ENCODE measurements at regions not wholly inside any gene's neighbourhood (a gene's known extent, or its start where the extent isn't known, plus 50 kb on each side); places are given as distances from the start of the nearest gene placed in this dataset.

DNA sequence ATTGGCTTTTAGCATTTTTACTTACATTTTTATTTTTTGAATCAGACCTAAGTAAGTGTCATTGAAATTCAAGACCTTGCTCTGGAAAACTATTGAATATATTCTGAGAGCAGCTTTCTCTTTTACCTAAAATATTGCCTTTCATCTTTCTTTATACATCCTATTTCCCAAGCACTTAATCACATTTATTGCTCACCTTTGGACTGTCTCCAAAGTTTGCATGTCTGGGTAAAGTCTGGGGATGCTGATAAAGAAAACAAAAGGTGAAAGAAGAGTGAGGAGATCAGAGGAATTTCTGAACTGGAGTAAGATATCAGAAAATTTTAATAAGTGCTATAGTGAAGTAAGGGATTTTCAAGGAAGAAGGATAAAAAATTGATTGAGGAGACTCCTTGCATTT is 308.5 kb upstream of the AADAT start:
- no peak for DNase-seq
- intact Hi-C loops (cut with DNase I): no loop called here
- H3K27me3 ChIP-seq: no peaks in the 10 kb centered on the region
- H3K4me1 ChIP-seq: no peaks in the 10 kb centered on the region
- no peak for ATAC-seq
- H3K27ac ChIP-seq: no peak overlapping the region
- no peak for TF ChIP-seq POLR2A (IDR thresholded peaks at IDR 0.05)
- TF ChIP-seq, protein P1, sequence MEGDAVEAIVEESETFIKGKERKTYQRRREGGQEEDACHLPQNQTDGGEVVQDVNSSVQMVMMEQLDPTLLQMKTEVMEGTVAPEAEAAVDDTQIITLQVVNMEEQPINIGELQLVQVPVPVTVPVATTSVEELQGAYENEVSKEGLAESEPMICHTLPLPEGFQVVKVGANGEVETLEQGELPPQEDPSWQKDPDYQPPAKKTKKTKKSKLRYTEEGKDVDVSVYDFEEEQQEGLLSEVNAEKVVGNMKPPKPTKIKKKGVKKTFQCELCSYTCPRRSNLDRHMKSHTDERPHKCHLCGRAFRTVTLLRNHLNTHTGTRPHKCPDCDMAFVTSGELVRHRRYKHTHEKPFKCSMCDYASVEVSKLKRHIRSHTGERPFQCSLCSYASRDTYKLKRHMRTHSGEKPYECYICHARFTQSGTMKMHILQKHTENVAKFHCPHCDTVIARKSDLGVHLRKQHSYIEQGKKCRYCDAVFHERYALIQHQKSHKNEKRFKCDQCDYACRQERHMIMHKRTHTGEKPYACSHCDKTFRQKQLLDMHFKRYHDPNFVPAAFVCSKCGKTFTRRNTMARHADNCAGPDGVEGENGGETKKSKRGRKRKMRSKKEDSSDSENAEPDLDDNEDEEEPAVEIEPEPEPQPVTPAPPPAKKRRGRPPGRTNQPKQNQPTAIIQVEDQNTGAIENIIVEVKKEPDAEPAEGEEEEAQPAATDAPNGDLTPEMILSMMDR (IDR thresholded peaks at IDR 0.05): no peak
- H3K4me3 ChIP-seq: no peak overlapping the region
- no peaks in the 10 kb centered on the region for H3K36me3 ChIP-seq (replicated peaks in 1 of 2; ENCODE audit: insufficient read depth in 1 of 2, low read depth in 2 of 2)
- H3K9me3 ChIP-seq: no peaks in the 10 kb centered on the region

DNA sequence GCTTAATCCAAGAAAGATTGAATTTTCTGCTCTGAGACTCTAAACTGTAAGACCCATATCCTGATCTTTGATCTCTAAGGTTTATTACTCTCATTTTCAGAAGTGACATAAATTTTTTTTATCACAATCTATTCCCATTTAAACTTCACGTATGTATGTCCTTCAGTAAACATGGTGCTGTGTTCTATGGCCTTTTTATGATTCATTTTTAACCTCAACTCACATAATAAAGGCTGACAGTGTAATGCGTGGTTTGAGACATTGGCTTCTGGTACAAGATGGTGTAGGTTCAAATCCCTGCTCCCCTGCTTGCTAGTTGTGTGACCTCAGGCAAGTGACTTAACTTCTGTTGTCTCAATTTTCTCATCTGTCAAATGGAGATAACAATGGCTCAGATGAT is 306.0 kb upstream of the AADAT start:
- ATAC-seq: no peak
- Histone ChIP-seq H3K27ac (no peak overlapping the region), H3K4me1 (no peaks in the 10 kb centered on the region), H3K36me3 (replicated peaks in 1 of 2; ENCODE audit: insufficient read depth in 1 of 2, low read depth in 2 of 2) (no peaks in the 10 kb centered on the region), H3K4me3 (no peak overlapping the region), H3K27me3 (no peaks in the 10 kb centered on the region), H3K9me3 (no peaks in the 10 kb centered on the region)
- intact Hi-C loops (cut with DNase I): no loop called here
- WGBS, 2 donors: 76 to 82% methylated on average over 2 of the region's 2 CpGs
- DNase-seq: no peak
- TF ChIP-seq POLR2A (IDR thresholded peaks at IDR 0.05): no peak
- TF ChIP-seq, protein P1 (IDR thresholded peaks at IDR 0.05): no peak

DNA sequence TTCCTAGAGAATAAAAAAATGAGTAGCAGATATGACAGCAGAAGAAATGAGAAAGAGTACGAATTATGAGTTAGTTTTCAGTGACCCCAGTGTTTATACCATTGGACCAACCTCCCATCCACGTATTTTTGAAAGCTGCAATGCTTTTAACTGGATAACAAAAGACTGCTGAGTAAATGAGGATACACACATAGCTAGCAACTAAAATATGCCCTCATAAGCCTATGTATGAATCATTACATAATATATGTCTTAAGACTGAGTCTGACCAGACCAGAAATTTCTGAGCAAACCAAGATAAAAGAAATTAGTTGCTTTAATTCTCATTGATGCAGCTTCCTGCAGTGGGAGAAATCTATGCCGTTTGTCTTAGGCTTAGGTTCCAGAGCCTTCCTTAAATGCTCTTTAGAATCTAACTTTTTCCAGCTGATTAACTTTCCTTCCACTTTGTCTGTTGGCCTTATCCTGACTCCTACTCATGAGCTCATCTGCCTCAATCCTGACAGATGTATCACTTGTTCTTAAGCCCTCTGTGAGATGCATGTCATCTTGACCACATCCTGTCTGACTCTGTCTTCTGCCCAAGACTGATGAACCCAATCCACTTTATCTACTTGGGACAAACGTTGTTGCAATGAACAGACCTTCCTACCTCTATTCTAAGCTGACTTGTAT is 301.4 kb upstream of the AADAT start:
- ATAC-seq: no peak
- intact Hi-C loops (cut with DNase I): no loop called here
- 33 to 44% methylated on average over 4 of the region's 4 CpGs for WGBS, 2 donors
- Histone ChIP-seq H3K9me3 (no peaks in the 10 kb centered on the region), H3K4me3 (no peak overlapping the region), H3K36me3 (replicated peaks in 1 of 2; ENCODE audit: insufficient read depth in 1 of 2, low read depth in 2 of 2) (no peaks in the 10 kb centered on the region), H3K4me1 (no peaks in the 10 kb centered on the region), H3K27me3 (no peaks in the 10 kb centered on the region), H3K27ac (no peak overlapping the region)
- DNase-seq: no peak
- TF ChIP-seq, protein P1 (IDR thresholded peaks at IDR 0.05): no peak
- TF ChIP-seq POLR2A (IDR thresholded peaks at IDR 0.05): no peak

DNA sequence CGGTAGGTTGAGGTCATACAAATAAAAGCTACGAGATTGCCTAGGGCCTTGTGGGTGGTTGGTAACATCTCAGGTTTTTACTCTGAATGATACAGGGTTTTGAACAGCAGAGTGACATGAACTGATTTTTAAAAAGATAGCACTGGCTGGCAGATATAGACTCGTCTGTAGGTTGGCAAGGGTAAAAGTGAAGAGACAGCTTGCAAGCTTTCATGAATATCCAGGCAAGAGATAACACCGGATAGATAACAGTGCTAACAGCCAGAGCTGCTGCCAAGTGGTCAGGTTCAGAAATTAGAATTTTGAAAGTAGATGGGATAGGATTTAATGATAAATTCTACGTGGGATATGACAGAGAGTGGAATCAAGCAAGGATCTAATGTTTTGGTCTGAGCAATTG is 299.7 kb upstream of the AADAT start:
- H3K4me1 ChIP-seq: no peaks in the 10 kb centered on the region
- ATAC-seq (no peak), DNase-seq (no peak)
- H3K27me3 ChIP-seq: no peaks in the 10 kb centered on the region
- H3K27ac ChIP-seq: no peak overlapping the region
- H3K36me3 ChIP-seq (replicated peaks in 1 of 2; ENCODE audit: insufficient read depth in 1 of 2, low read depth in 2 of 2): no peaks in the 10 kb centered on the region
- 32 to 37% methylated on average over 5 of the region's 5 CpGs for WGBS, 2 donors
- no peaks in the 10 kb centered on the region for H3K9me3 ChIP-seq
- H3K4me3 ChIP-seq: no peak overlapping the region
- intact Hi-C loops (cut with DNase I): no loop called here
- TF ChIP-seq, protein P1 (IDR thresholded peaks at IDR 0.05): no peak
- TF ChIP-seq POLR2A (IDR thresholded peaks at IDR 0.05): no peak

DNA sequence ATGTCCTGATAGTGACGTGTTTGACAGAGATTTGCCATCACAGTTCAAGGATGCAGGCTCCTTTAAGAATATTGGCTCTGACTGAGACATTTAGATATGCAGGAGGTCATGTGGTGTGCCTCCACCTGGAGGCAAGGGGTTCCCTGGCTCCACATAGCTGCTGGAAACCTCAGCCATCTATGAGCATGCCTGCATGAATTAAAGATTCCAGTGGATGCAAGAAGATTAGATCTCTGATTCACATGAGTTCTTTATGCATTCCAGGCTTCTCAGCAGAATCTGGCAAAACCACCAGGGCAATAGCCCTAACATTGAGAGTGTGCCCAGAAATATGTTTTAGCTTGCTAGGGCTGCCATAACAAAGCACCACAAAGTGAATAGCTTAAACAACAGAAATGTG is 298.5 kb upstream of the AADAT start:
- Histone ChIP-seq H3K4me3 (no peak overlapping the region), H3K36me3 (replicated peaks in 1 of 2; ENCODE audit: insufficient read depth in 1 of 2, low read depth in 2 of 2) (no peaks in the 10 kb centered on the region), H3K4me1 (no peaks in the 10 kb centered on the region), H3K27me3 (no peaks in the 10 kb centered on the region), H3K27ac (no peak overlapping the region), H3K9me3 (no peaks in the 10 kb centered on the region)
- DNase-seq: no peak
- intact Hi-C loops (cut with DNase I): no loop called here
- no peak for ATAC-seq
- WGBS, 2 donors: 20 to 38% methylated on average over 1 of the region's 1 CpG
- TF ChIP-seq, protein P1 (IDR thresholded peaks at IDR 0.05): no peak
- TF ChIP-seq POLR2A (IDR thresholded peaks at IDR 0.05): no peak

Measured in body of pancreas (tissue), 4 donors.